ENCODE measurements at regions not wholly inside any gene's neighbourhood (a gene's known extent, or its start where the extent isn't known, plus 50 kb on each side); places are given as distances from the start of the nearest gene placed in this dataset.

DNA sequence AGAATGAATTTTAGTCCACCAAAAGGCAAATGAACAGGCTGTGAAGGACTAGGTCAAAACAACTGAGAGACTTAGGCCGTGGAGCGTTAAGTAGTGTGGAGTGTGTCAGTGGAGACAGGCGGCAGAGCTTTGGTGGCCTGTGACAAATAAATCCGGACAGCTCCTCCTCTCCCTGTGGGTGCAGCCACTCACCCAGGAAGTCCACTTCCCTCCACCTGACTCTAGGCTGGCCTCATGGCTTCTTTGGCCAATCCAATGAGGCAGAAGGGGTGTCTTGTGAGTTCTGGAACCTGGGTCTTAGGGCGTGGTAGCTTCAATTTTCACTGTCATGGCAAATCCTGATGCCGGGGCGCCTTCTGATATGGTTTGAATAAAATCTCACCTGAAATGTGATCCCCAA is 180.9 kb upstream of the C14orf180 start:
- H3K4me3 ChIP-seq (replicated peaks in 1 of 2; ENCODE audit: low read depth in 1 of 2, low read length in 2 of 2): no peak overlapping the region
- no peaks in the 10 kb centered on the region for H3K4me1 ChIP-seq (ENCODE audit: control insufficient read depth in 1 of 2, insufficient read depth in 2 of 2, low read length in 2 of 2)
- no peak overlapping the region for H3K27ac ChIP-seq (ENCODE audit: low read depth, low read length)
- no peak overlapping the region for H2AFZ ChIP-seq (ENCODE audit: low read depth, low read length, poor library complexity, severe bottlenecking)
- no peak for DNase-seq (ENCODE audit: low read depth, low spot score)
- H3K9ac ChIP-seq (ENCODE audit: low read length): no peak overlapping the region
- ChIA-PET CTCF (no interaction called here), RAD21 (ENCODE audit: low non-redundant PET in 1 of 2, low total read pairs in 2 of 2, uncharacterized antibody in 2 of 2, unreplicated experiment in 2 of 2) (no interaction called here), POLR2A (no interaction called here)
- peaks cover 0 to 3% of the 10 kb centered on the region in 2 experiments; a peak in 1 of 4 replicates for H3K9me3 ChIP-seq (ENCODE audit: control insufficient read depth in 1 of 2, insufficient read depth in 1 of 2, low read depth in 1 of 2, low read length in 2 of 2)
- no peak overlapping the region for H3K4me2 ChIP-seq (ENCODE audit: low read length)
- no peak for ATAC-seq
- H3K79me2 ChIP-seq (ENCODE audit: insufficient read depth, low read length): no peaks in the 10 kb centered on the region
- H4K20me1 ChIP-seq (ENCODE audit: insufficient read depth): no peaks in the 10 kb centered on the region
- no peaks in the 10 kb centered on the region for H3K36me3 ChIP-seq (ENCODE audit: control insufficient read depth in 1 of 2, insufficient read depth in 2 of 2, low read length in 2 of 2)
- no peaks in the 10 kb centered on the region for H3K9me2 ChIP-seq (ENCODE audit: insufficient read depth)
- no peak for TF ChIP-seq YY1 (IDR thresholded peaks at IDR 0.05; ENCODE audit: extremely low read depth, insufficient replicate concordance, low read depth, low read length)
- no peak for TF ChIP-seq RAD21 (IDR thresholded peaks at IDR 0.05; ENCODE audit: low read depth)
- TF ChIP-seq, protein P1, sequence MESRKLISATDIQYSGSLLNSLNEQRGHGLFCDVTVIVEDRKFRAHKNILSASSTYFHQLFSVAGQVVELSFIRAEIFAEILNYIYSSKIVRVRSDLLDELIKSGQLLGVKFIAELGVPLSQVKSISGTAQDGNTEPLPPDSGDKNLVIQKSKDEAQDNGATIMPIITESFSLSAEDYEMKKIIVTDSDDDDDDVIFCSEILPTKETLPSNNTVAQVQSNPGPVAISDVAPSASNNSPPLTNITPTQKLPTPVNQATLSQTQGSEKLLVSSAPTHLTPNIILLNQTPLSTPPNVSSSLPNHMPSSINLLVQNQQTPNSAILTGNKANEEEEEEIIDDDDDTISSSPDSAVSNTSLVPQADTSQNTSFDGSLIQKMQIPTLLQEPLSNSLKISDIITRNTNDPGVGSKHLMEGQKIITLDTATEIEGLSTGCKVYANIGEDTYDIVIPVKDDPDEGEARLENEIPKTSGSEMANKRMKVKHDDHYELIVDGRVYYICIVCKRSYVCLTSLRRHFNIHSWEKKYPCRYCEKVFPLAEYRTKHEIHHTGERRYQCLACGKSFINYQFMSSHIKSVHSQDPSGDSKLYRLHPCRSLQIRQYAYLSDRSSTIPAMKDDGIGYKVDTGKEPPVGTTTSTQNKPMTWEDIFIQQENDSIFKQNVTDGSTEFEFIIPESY (IDR thresholded peaks at IDR 0.05; ENCODE audit: extremely low read depth, insufficient replicate concordance, low read length): no peak
- TF ChIP-seq ELF1 (IDR thresholded peaks at IDR 0.05; ENCODE audit: borderline replicate concordance, low read depth): no peak
- no peak for TF ChIP-seq ZNF274 (IDR thresholded peaks at IDR 0.05; ENCODE audit: low read depth, low read length)
- no peak for TF ChIP-seq CBX3 (IDR thresholded peaks at IDR 0.05; ENCODE audit: low read depth)
- TF ChIP-seq SP1 (IDR thresholded peaks at IDR 0.05; ENCODE audit: low read depth): no peak
- TF ChIP-seq EGR1 (IDR thresholded peaks at IDR 0.05; ENCODE audit: low read depth): no peak
- no peak for TF ChIP-seq EZH2 (IDR thresholded peaks at IDR 0.05)
- no peak for TF ChIP-seq TCF7L2 (IDR thresholded peaks at IDR 0.05; ENCODE audit: borderline replicate concordance, extremely low read depth, insufficient read depth, insufficient read length)
- TF ChIP-seq POLR2A (IDR thresholded peaks at IDR 0.05; ENCODE audit: borderline replicate concordance, extremely low read depth, insufficient read depth, insufficient read length): no peak
- no peak for TF ChIP-seq ZFX (IDR thresholded peaks at IDR 0.05)
- TF ChIP-seq CEBPB (IDR thresholded peaks at IDR 0.05; ENCODE audit: low read depth): no peak
- TF ChIP-seq SIN3A (IDR thresholded peaks at IDR 0.05; ENCODE audit: low read depth): no peak
- TF ChIP-seq EZH2phosphoT487 (IDR thresholded peaks at IDR 0.05; ENCODE audit: borderline replicate concordance): no peak
- TF ChIP-seq FOSL1 (IDR thresholded peaks at IDR 0.05; ENCODE audit: low read depth): no peak
- TF ChIP-seq, protein P2, sequence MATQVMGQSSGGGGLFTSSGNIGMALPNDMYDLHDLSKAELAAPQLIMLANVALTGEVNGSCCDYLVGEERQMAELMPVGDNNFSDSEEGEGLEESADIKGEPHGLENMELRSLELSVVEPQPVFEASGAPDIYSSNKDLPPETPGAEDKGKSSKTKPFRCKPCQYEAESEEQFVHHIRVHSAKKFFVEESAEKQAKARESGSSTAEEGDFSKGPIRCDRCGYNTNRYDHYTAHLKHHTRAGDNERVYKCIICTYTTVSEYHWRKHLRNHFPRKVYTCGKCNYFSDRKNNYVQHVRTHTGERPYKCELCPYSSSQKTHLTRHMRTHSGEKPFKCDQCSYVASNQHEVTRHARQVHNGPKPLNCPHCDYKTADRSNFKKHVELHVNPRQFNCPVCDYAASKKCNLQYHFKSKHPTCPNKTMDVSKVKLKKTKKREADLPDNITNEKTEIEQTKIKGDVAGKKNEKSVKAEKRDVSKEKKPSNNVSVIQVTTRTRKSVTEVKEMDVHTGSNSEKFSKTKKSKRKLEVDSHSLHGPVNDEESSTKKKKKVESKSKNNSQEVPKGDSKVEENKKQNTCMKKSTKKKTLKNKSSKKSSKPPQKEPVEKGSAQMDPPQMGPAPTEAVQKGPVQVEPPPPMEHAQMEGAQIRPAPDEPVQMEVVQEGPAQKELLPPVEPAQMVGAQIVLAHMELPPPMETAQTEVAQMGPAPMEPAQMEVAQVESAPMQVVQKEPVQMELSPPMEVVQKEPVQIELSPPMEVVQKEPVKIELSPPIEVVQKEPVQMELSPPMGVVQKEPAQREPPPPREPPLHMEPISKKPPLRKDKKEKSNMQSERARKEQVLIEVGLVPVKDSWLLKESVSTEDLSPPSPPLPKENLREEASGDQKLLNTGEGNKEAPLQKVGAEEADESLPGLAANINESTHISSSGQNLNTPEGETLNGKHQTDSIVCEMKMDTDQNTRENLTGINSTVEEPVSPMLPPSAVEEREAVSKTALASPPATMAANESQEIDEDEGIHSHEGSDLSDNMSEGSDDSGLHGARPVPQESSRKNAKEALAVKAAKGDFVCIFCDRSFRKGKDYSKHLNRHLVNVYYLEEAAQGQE (IDR thresholded peaks at IDR 0.05; ENCODE audit: low read depth): no peak
- TF ChIP-seq, protein P3, sequence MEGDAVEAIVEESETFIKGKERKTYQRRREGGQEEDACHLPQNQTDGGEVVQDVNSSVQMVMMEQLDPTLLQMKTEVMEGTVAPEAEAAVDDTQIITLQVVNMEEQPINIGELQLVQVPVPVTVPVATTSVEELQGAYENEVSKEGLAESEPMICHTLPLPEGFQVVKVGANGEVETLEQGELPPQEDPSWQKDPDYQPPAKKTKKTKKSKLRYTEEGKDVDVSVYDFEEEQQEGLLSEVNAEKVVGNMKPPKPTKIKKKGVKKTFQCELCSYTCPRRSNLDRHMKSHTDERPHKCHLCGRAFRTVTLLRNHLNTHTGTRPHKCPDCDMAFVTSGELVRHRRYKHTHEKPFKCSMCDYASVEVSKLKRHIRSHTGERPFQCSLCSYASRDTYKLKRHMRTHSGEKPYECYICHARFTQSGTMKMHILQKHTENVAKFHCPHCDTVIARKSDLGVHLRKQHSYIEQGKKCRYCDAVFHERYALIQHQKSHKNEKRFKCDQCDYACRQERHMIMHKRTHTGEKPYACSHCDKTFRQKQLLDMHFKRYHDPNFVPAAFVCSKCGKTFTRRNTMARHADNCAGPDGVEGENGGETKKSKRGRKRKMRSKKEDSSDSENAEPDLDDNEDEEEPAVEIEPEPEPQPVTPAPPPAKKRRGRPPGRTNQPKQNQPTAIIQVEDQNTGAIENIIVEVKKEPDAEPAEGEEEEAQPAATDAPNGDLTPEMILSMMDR (IDR thresholded peaks at IDR 0.05 in 2 of 3, conservative IDR thresholded peaks at IDR 0.05 in 1 of 3; ENCODE audit: borderline replicate concordance in 1 of 3, insufficient read depth in 1 of 3, low read depth in 2 of 3, low read length in 2 of 3): no peak
- TF ChIP-seq POLR2AphosphoS5 (IDR thresholded peaks at IDR 0.05; ENCODE audit: low read depth, low read length): no peak
- TF ChIP-seq, protein P4, sequence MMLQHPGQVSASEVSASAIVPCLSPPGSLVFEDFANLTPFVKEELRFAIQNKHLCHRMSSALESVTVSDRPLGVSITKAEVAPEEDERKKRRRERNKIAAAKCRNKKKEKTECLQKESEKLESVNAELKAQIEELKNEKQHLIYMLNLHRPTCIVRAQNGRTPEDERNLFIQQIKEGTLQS (IDR thresholded peaks at IDR 0.05): no peak
- H3K27me3 ChIP-seq (ENCODE audit: insufficient read depth, low read length): peaks cover 5% of the 10 kb centered on the region; the same call in 1 of the 2 replicates
- no TSS peak for BruUV-seq (replicated peaks)
- intact Hi-C loops (cut with micrococcal nuclease): no loop called here
